ENCODE measurements at regions not wholly inside any gene's neighbourhood (a gene's known extent, or its start where the extent isn't known, plus 50 kb on each side); places are given as distances from the start of the nearest gene placed in this dataset.

GRCh38 chr5:118728191-118728590, 260.2 kb downstream of the DTWD2 start:
- no peak for DNase-seq (ENCODE audit: low spot score)
- Mint-ChIP-seq H3K27ac (ENCODE audit: unreplicated experiment) (no peak overlapping the region), H3K4me1 (ENCODE audit: low read depth) (no peaks in the 10 kb centered on the region), H3K27me3 (ENCODE audit: low read depth) (peaks cover 9% of the 10 kb centered on the region), H3K9me3 (ENCODE audit: low read depth) (no peaks in the 10 kb centered on the region), H3K4me3 (ENCODE audit: unreplicated experiment) (no peak overlapping the region), H3K36me3 (ENCODE audit: low read depth) (no peaks in the 10 kb centered on the region)
- TF ChIP-seq CTCF (IDR thresholded peaks at IDR 0.05), result no peak

GRCh38 chr5:118726891-118727290, 261.5 kb downstream of the DTWD2 start:
- no peak overlapping the region for H3K4me3 Mint-ChIP-seq (ENCODE audit: unreplicated experiment)
- no peaks in the 10 kb centered on the region for H3K4me1 Mint-ChIP-seq (ENCODE audit: low read depth)
- H3K27me3 Mint-ChIP-seq (ENCODE audit: low read depth), result peaks cover 9% of the 10 kb centered on the region
- no peak for TF ChIP-seq CTCF (IDR thresholded peaks at IDR 0.05)
- H3K27ac Mint-ChIP-seq (ENCODE audit: unreplicated experiment), result no peak overlapping the region
- DNase-seq (ENCODE audit: low spot score), result no peak
- H3K36me3 Mint-ChIP-seq (ENCODE audit: low read depth), result no peaks in the 10 kb centered on the region
- H3K9me3 Mint-ChIP-seq (ENCODE audit: low read depth), result no peaks in the 10 kb centered on the region

GRCh38 chr5:118723021-118723338, 265.4 kb downstream of the DTWD2 start:
- Mint-ChIP-seq H3K4me1 (ENCODE audit: low read depth) (no peaks in the 10 kb centered on the region), H3K27me3 (ENCODE audit: low read depth) (peaks cover 10% of the 10 kb centered on the region), H3K9me3 (ENCODE audit: low read depth) (peaks cover 23% of the 10 kb centered on the region), H3K4me3 (ENCODE audit: unreplicated experiment) (no peak overlapping the region), H3K27ac (ENCODE audit: unreplicated experiment) (no peak overlapping the region), H3K36me3 (ENCODE audit: low read depth) (no peaks in the 10 kb centered on the region)
- no peak for DNase-seq (ENCODE audit: low spot score)
- TF ChIP-seq CTCF (IDR thresholded peaks at IDR 0.05), result no peak

- H3K36me3 Mint-ChIP-seq (ENCODE audit: low read depth), result no peaks in the 10 kb centered on the region
- peaks cover 23% of the 10 kb centered on the region for H3K9me3 Mint-ChIP-seq (ENCODE audit: low read depth)
- no peak for DNase-seq (ENCODE audit: low spot score)
- no peaks in the 10 kb centered on the region for H3K4me1 Mint-ChIP-seq (ENCODE audit: low read depth)
- no peak for TF ChIP-seq CTCF (IDR thresholded peaks at IDR 0.05)
- H3K27ac Mint-ChIP-seq (ENCODE audit: unreplicated experiment), result no peak overlapping the region
- H3K4me3 Mint-ChIP-seq (ENCODE audit: unreplicated experiment), result no peak overlapping the region
- peaks cover 10% of the 10 kb centered on the region for H3K27me3 Mint-ChIP-seq (ENCODE audit: low read depth)
These were observed 266.0 kb downstream of the DTWD2 start for GRCh38 chr5:118722122-118723020.

- no peak for TF ChIP-seq CTCF (IDR thresholded peaks at IDR 0.05)
- Mint-ChIP-seq H3K36me3 (ENCODE audit: low read depth) (peaks cover 5% of the 10 kb centered on the region), H3K27ac (ENCODE audit: unreplicated experiment) (no peak overlapping the region), H3K9me3 (ENCODE audit: low read depth) (peaks cover 17% of the 10 kb centered on the region), H3K4me3 (ENCODE audit: unreplicated experiment) (no peak overlapping the region), H3K27me3 (ENCODE audit: low read depth) (peaks cover 2% of the 10 kb centered on the region), H3K4me1 (ENCODE audit: low read depth) (no peaks in the 10 kb centered on the region)
- no peak for DNase-seq (ENCODE audit: low spot score)
These were observed 276.6 kb downstream of the DTWD2 start for GRCh38 chr5:118711727-118712126.
